ENCODE measurements at regions not wholly inside any gene's neighbourhood (a gene's known extent, or its start where the extent isn't known, plus 50 kb on each side); places are given as distances from the start of the nearest gene placed in this dataset.

DNA sequence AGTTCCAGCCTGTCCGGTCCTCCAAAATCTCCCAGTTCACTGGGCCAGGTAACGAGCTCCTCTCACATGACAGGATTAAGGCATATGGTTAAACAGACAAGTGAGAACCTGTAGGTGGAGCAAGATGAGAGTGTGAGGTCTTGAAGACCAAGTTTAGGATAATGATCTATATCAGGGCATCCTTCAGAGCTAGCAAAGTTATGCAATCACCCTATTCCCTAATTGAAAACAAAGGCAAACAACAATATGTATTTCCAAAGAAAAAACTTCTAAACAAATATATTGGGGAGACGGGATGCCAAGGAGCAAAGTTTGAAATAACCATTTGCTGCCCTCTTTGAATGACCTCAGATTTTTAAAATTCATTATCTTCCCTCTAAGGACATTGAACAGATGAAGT is 571.2 kb downstream of the BCL11B start:
- no peak for DNase-seq

GRCh38 chr14:98701377-98701776 is 570.6 kb downstream of the BCL11B start:
- DNase-seq: no peak

DNA sequence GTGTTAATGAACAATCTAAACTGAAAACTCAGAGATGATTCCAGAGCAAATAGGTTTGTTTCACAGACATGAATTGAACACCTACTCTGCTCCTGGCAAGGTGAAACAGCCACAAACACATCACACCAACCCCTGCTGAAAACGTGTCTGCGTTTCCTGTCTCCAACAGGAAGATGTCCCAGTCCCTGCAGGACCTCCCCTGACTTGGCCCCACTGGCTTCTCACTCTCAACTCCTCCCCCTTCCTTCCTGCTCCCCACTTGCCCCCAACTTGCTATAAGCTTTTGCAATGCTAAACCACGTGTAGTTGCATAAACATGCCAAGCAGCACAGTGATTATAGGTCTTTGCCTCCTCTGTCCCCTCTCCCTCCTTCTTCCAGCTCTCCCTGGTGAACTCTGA is 567.6 kb downstream of the BCL11B start:
- DNase-seq: peak; percentile 28

GRCh38 chr14:98705871-98706300 is 566.1 kb downstream of the BCL11B start:
- DNase-seq: no peak

DNA sequence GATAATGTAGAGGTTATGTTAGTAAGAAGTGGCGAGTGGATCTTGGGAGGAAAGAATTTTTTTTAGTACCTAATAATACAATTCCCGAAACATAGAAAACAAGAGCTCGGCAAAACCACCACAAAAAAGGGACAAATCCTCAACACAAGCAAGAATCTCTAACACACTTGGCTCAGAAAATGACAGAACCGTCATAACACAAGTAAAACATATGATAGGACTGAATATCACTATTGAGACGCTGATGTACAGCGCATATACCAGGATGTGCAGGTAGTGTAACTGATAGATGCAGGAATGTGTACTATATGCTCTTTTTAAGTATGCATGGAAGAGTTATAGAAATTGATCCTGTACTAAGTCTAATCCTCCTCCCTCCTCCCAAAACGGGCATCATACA is 564.5 kb downstream of the BCL11B start:
- no peak for DNase-seq

GRCh38 chr14:98708555-98708954 is 563.4 kb downstream of the BCL11B start:
- no peak for DNase-seq

DNA sequence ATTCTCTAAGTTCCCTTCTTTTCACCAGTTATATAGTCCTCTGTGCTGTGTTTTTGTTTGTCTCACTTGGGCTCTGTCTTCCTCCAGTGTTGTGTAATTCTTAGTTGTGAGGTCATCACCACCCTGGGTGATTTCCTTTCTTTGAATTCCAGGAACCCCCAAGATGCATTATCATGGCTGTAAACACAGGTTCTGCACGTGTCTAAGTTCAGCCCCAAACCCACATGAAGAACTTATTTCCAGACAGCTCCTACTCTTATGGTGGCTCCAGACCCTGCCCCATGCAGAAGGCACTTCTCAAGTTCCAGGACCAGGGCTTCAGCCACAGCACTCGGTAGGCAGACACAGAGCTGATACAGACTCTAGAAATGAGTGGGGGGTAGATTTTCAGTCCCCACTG is 560.5 kb downstream of the BCL11B start:
- DNase-seq: no peak

DNA sequence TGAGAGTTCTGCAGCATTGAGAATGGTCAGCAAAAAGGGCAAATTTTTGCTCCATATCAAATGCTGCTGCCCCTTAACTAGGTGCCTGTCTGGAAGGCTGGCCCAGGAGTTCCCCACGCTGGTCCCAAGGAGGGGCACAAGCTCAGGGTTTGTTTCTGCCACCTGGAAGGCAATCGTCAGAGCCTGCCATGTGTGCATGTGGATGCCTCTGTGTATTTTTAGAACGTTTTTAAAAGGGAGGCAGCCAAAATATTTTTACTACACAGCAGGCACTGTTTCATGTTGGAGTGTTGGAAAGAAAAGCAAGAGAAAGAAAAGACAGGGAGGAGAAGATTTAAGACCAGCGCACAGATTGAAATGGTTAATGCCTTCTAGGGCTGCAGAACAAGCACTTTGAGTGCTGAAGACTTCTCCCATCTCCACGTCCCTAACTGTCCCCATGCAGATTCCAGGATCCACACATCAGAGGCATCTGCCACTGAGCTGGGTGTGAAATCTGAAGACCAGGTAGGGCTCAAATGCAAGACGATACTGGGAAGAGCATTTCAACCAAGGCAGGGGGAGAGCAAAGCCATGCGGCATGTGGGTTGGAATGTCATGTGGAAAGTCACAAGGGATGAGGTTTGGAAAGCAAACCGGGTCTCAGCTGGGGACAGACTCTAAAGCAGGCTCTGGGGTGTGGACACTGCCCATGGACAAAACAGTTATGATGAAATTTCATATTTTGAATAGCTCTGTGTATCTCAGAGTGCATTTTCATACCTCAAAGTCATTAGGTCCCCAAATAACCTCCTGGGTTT is 557.2 kb downstream of the BCL11B start:
- DNase-seq: no peak

DNA sequence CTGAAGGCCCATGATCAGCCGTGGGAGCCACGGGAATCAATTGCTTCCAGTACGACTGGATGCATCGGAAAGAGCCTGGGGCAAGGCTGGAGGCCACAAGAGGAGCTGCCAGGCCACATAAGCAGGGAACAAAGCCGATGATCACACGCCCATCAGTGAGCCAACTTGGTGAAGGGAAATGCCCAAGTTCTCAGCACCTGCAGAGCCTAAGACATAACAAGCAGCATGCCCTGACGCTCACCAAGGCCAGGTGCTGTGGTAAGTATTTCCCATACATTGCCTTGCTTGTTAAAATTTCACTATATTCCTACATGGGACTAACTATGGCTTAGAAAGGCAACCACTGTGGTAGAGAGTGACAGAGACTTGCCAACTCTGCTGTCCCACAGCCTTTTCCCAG is 555.9 kb downstream of the BCL11B start:
- no peak for DNase-seq

- no peak for DNase-seq
Observed at GRCh38 chr14:98721061-98721460, 550.9 kb downstream of the BCL11B start.

GRCh38 chr14:98724734-98725133 is 547.3 kb downstream of the BCL11B start:
- no peak for DNase-seq

DNA sequence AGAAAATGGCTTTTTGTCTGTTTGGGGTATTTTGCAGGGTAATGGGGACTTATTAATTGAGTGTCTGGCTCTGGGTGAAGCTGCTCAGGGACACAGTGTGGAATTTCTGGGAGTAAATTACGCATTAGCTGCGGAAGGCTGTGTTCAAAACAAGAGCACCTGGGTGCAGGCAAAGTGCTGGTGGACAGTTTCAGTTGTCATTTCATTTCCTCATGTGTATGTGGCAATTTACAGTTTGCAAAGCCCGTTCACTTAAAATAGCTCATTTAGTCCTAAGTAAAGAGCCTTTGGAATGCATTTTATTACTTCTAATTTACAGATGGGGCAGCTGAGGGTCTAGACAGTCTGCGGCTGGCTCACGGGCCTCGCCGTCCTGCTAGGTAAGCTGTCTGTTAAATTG is 546.8 kb downstream of the BCL11B start:
- no peak for DNase-seq

- DNase-seq: no peak
Observed at GRCh38 chr14:98725676-98726075, 546.3 kb downstream of the BCL11B start.

GRCh38 chr14:98726585-98727405 is 545.2 kb downstream of the BCL11B start:
- no peak for DNase-seq

DNA sequence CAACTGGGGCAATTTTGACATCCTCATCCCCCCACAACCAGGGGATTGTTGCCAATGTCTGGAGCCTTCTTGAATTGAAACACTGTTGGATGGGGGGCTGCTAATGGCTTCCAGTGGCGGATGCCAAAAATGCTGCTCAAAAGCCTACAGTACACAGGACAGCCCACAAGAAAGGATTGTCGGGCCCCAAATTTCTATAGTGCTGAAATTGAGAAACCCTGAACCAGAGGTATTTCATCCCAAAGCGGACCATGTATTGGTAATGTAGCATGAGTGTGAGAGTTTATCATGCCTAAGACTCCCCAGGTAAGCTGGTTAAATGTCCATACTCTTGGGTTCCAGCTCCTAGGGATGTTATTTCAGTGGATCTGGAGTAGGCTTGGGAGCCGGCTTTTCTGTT is 544.0 kb downstream of the BCL11B start:
- DNase-seq: no peak

- DNase-seq: no peak
Observed at GRCh38 chr14:98728836-98729235, 543.2 kb downstream of the BCL11B start.

DNA sequence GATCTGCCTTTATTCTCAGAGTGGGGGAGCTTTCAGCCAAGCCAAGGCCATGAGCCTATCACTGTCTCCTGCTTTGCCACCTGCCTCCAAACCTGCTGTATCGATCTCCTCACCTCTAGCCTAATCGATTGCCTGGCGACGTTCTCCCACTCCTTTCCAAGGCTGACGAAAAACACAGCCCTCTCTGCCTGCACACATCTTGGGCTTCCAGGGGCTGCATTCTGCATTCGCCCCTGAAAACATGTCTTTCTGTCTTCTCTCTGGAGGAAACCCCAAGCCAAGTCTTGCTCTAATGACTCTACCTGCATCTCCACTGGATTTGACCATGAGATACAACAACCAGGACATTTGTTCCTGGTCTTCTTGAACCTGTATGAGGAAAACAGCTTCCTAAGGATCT is 540.7 kb downstream of the BCL11B start:
- DNase-seq: no peak

DNA sequence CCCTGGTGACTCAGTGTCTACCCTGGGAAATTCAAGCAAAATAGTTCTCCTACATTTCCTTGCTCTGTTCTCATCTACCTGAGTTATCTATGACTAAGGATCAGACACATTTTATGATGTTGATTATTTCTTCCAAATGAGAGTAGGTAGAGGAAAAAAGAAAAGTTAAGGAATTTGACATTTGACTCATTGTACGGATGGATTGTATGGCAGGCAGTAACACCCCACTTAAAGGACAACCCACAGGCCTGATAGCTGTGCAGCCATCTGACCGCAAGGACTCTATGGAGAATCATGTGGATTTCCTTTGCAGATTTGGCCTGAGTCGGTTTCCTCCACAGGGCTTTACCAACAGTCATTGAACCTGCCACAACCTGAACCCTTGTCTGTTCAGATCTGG is 540.3 kb downstream of the BCL11B start:
- no peak for DNase-seq

DNA sequence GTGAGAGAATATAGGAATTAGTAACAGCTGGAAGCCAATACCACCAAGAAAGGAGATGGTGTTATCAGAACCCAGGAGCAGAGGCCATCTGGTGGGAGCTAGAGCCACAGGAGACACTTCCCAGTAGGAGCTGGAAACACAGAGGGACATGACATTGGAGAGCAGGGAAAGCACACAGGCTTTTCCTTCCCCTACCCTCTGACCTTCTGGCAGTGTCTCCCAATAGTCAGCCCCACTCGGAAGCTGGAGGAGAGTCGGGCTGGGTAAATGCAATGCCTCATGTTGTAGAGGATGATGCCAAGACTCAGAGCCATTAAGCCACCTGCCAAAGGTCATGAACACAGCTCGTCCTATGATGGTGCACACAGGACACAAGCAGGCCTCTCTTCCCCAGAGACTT is 538.5 kb downstream of the BCL11B start:
- DNase-seq: no peak

DNA sequence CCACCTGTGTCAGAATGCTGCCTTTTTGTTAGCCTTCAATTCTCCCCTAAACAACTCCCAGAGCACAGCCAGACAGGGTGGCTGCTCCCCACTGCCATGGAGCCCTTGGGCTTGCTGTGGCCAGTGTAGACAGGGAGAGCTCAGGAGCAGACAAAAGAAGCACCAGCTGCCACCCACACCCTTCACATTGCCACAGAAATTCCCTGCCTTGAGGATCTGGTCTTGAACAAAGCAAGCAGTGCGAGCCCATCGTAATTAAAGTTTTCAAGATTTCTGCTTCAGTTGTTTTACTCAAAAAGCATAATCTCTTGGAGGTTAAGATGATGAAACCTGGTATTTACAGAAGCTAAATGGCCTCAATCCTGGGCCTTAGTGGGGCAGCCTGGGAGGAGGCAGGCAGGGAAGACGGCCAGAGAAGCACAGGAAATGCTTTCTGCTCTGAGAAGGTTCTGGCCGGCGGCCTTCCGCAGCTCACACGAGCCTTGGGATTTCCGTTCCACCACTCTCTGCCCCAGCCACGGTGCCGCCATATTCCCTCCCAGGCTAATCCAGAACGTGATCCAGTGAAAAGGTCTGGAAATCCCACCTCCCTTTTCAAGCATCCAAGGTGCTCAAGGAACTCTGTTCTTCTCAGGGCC is 535.2 kb downstream of the BCL11B start:
- DNase-seq: no peak

DNA sequence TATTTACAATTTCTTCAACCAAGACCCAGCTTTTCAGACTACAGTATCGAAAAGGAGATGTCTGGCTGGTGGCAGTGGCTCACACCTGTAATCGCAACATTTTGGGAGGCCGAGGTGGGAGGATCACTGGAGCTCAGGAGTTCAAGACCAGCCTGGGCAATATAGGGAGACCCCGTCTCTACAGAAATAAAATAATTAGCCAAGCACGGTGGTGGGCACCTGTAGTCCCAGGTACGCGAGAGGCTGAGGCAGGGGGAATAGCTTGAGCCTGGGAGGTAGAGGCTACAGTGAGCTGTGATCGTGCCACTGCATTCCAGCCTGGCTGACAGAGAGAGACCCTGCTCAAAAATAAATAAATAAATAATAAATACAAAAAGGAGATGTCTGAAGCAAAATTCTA is 530.5 kb downstream of the BCL11B start:
- DNase-seq: no peak

DNA sequence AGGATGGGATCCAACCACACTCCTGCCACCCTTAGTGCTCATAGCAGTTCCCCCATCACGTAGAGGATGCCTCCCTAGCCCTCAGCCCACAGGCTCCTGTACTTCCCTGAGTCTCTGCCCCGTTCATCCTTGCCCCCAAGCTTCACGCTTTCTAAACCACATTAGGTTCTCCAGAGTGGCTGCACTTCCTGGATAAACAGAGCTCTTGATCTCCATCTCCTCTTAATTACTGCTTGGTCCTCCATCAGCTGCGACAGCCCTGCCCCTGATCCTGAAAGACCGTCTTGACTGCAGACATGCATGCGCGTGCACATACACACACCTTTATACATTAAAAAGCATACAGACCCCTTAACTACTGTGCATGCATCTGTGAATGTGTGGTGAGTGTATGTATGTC is 530.0 kb downstream of the BCL11B start:
- no peak for DNase-seq

DNA sequence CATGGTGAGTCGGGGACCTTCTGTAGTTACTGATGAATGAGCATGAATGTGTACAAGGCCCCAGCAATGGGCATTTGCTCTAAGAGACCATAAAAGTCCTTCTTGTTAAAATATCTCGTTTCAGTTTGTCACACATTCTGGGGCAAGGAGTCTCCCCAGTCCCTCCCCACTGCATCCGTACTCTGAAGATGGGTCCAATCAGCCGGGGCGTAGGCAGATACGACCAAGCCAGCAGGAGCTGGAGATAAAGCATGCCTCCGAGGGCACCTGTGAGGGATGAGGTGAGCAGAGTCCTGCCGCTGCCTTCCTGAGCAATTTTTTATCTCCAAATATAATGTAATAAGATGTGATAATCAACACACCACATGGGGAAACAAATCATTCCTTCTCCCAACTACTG is 528.5 kb downstream of the BCL11B start:
- no peak for DNase-seq

- no peak for DNase-seq
Observed at GRCh38 chr14:98748966-98749365, 523.0 kb downstream of the BCL11B start.
